Neural cell (in vitro differentiated cells): ENCODE measurements at regions not wholly inside any gene's neighbourhood (a gene's known extent, or its start where the extent isn't known, plus 50 kb on each side); places are given as distances from the start of the nearest gene placed in this dataset.

Experiments
- H2AFZ ChIP-seq: fragments of 200-600, 300-800 bp; sonication (generic), shearing (Covaris generic); 2 replicates; pipeline ENCODE4 v1.6.0; 2014; ENCODE audit warnings: low read depth, mild to moderate bottlenecking, antibody characterized with exemption, low read length, moderate library complexity
- H3F3A ChIP-seq: fragments of 200-600 bp; shearing (Covaris generic); 2 replicates; pipeline ENCODE4 v1.6.1; 2016; ENCODE audit warnings: mild to moderate bottlenecking, moderate library complexity, mixed read lengths, antibody characterized with exemption, low read length; ENCODE audit not compliant: insufficient read depth, poor library complexity, severe bottlenecking
- H3K27ac ChIP-seq: fragments of 200-600, 300-800 bp; sonication (generic), shearing (Covaris generic); 2 replicates; pipeline ENCODE4 v1.5.1; 2014; ENCODE audit warnings: mild to moderate bottlenecking, low read length, moderate library complexity
- H3K27me3 ChIP-seq: fragments of 300-800, 200-600 bp; sonication (generic), shearing (Covaris generic); 2 replicates; pipeline ENCODE4 v1.6.0; 2014; ENCODE audit warnings: mild to moderate bottlenecking, low read depth, low read length, moderate library complexity; ENCODE audit not compliant: insufficient read depth
- H3K36me3 ChIP-seq: fragments of 300-800, 200-600 bp; sonication (generic), shearing (Covaris generic); 2 replicates; pipeline ENCODE4 v1.5.1; 2014; ENCODE audit warnings: mild to moderate bottlenecking, antibody characterized with exemption, low read length, moderate library complexity; ENCODE audit not compliant: insufficient read depth
- H3K4me2 ChIP-seq: fragments of 300-800, 200-600 bp; sonication (generic), shearing (Covaris generic); 2 replicates; pipeline ENCODE4 v1.6.0; 2014; ENCODE audit warnings: mild to moderate bottlenecking, low read length
- H3K4me3 ChIP-seq: fragments of 300-800, 200-600 bp; sonication (generic), shearing (Covaris generic); 2 replicates; pipeline ENCODE4 v1.5.1; 2014; ENCODE audit warnings: mild to moderate bottlenecking, low read length, moderate library complexity
- H3K79me2 ChIP-seq: fragments of 200-600 bp; shearing (Covaris generic); replicated peaks from 2 replicates; pipeline ENCODE4 v1.6.0; 2014; ENCODE audit warnings: mild to moderate bottlenecking, low read length, moderate library complexity; ENCODE audit not compliant: insufficient read depth
- H3K9ac ChIP-seq: fragments of 300-800, 200-600 bp; sonication (generic), shearing (Covaris generic); 2 replicates; pipeline ENCODE4 v1.6.1; 2016; ENCODE audit warnings: mild to moderate bottlenecking, low read length, mixed read lengths
- H3K9me2 ChIP-seq: fragments of 200-600 bp; shearing (Covaris generic); 2 replicates; pipeline ENCODE4 v1.6.1; 2016; ENCODE audit warnings: mild to moderate bottlenecking, low read length, mixed read lengths; ENCODE audit not compliant: insufficient read depth
- H3K9me3 ChIP-seq: fragments of 200-600, 300-800 bp; sonication (generic), shearing (Covaris generic); 2 replicates; pipeline ENCODE4 v1.6.1; 2016; ENCODE audit warnings: mild to moderate bottlenecking, mixed run types, low read length, moderate library complexity, mixed read lengths
- H4K20me1 ChIP-seq: fragments of 200-600 bp; shearing (Covaris generic); 2 replicates; pipeline ENCODE4 v1.6.1; 2016; ENCODE audit warnings: mild to moderate bottlenecking, mixed run types; ENCODE audit not compliant: insufficient read depth
- EP300 ChIP-seq: fragments of 450-650 bp; conservative IDR thresholded peaks from 2 replicates; pipeline ENCODE4 v1.6.1; 2014; ENCODE audit warnings: antibody characterized with exemption, mild to moderate bottlenecking, moderate library complexity; ENCODE audit not compliant: poor library complexity, severe bottlenecking
- EZH2 ChIP-seq: fragments of 200-600, 300-800 bp; shearing (Covaris generic), sonication (generic); IDR thresholded peaks from 2 replicates; pipeline ENCODE4 v1.6.1; 2014; ENCODE audit warnings: antibody characterized with exemption, low read length, borderline replicate concordance, mild to moderate bottlenecking; ENCODE audit not compliant: insufficient read depth, poor library complexity, severe bottlenecking
- MXI1 ChIP-seq: fragments of 450-650 bp; conservative IDR thresholded peaks from 2 replicates; pipeline ENCODE4 v1.6.1; 2014; ENCODE audit warnings: antibody characterized with exemption, mild to moderate bottlenecking; ENCODE audit not compliant: poor library complexity, severe bottlenecking
- POLR2AphosphoS5 ChIP-seq: IDR thresholded peaks from 2 replicates; pipeline ENCODE4 v1.6.1; 2012
- RAD21 ChIP-seq: fragments of 450-650 bp; conservative IDR thresholded peaks from 2 replicates; pipeline ENCODE4 v1.6.1; 2014; ENCODE audit warnings: antibody characterized with exemption, mild to moderate bottlenecking, moderate library complexity
- REST ChIP-seq: IDR thresholded peaks from 2 replicates; pipeline ENCODE4 v1.6.1; 2012; ENCODE audit warnings: borderline replicate concordance
- SMC3 ChIP-seq: fragments of 450-650 bp; conservative IDR thresholded peaks from 2 replicates; pipeline ENCODE4 v1.6.1; 2014; ENCODE audit warnings: antibody characterized with exemption, mild to moderate bottlenecking, moderate library complexity; ENCODE audit not compliant: poor library complexity
- TAF1 ChIP-seq: IDR thresholded peaks from 2 replicates; pipeline ENCODE4 v1.6.1; 2012; ENCODE audit warnings: low read depth
- TF ChIP-seq, protein P1 (sequence below): fragments of 450-650 bp; IDR thresholded peaks from 2 replicates; pipeline ENCODE4 v1.5.1; 2014; ENCODE audit warnings: antibody characterized with exemption, mild to moderate bottlenecking, moderate library complexity; ENCODE audit not compliant: poor library complexity, severe bottlenecking

GRCh38 chrX:42123369-42123768 is 200.0 kb upstream of the CASK start:
- no peaks in the 10 kb centered on the region for H3K27me3 ChIP-seq
- no peaks in the 10 kb centered on the region for H4K20me1 ChIP-seq
- TF ChIP-seq REST (no peak), MXI1 (no peak), EZH2 (no peak), SMC3 (no peak), POLR2AphosphoS5 (no peak), RAD21 (no peak), EP300 (no peak), TAF1 (no peak)
- TF ChIP-seq, protein P1, sequence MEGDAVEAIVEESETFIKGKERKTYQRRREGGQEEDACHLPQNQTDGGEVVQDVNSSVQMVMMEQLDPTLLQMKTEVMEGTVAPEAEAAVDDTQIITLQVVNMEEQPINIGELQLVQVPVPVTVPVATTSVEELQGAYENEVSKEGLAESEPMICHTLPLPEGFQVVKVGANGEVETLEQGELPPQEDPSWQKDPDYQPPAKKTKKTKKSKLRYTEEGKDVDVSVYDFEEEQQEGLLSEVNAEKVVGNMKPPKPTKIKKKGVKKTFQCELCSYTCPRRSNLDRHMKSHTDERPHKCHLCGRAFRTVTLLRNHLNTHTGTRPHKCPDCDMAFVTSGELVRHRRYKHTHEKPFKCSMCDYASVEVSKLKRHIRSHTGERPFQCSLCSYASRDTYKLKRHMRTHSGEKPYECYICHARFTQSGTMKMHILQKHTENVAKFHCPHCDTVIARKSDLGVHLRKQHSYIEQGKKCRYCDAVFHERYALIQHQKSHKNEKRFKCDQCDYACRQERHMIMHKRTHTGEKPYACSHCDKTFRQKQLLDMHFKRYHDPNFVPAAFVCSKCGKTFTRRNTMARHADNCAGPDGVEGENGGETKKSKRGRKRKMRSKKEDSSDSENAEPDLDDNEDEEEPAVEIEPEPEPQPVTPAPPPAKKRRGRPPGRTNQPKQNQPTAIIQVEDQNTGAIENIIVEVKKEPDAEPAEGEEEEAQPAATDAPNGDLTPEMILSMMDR: no peak
- H3F3A ChIP-seq: no peaks in the 10 kb centered on the region
- no peak overlapping the region for H2AFZ ChIP-seq
- H3K36me3 ChIP-seq: no peaks in the 10 kb centered on the region
- no peaks in the 10 kb centered on the region for H3K9me2 ChIP-seq
- no peaks in the 10 kb centered on the region for H3K79me2 ChIP-seq
- no peak overlapping the region for H3K9ac ChIP-seq
- H3K4me2 ChIP-seq: no peak overlapping the region
- H3K9me3 ChIP-seq: no peaks in the 10 kb centered on the region
- no peak overlapping the region for H3K27ac ChIP-seq
- H3K4me3 ChIP-seq: no peak overlapping the region

GRCh38 chrX:42119076-42119475 is 195.7 kb upstream of the CASK start:
- Histone ChIP-seq H3K79me2 (no peaks in the 10 kb centered on the region), H2AFZ (no peak overlapping the region), H3F3A (no peaks in the 10 kb centered on the region), H3K9ac (no peak overlapping the region), H3K27ac (no peak overlapping the region), H3K9me3 (no peaks in the 10 kb centered on the region), H4K20me1 (no peaks in the 10 kb centered on the region), H3K36me3 (no peaks in the 10 kb centered on the region), H3K27me3 (no peaks in the 10 kb centered on the region), H3K4me3 (no peak overlapping the region), H3K9me2 (no peaks in the 10 kb centered on the region), H3K4me2 (no peak overlapping the region)
- TF ChIP-seq EP300 (no peak), TAF1 (no peak), POLR2AphosphoS5 (no peak), RAD21 (no peak), REST (no peak), EZH2 (no peak), SMC3 (no peak), MXI1 (no peak)
- TF ChIP-seq, protein P1: no peak
